HK-2 (cell line): ENCODE measurements at regions not wholly inside any gene's neighbourhood (a gene's known extent, or its start where the extent isn't known, plus 50 kb on each side); places are given as distances from the start of the nearest gene placed in this dataset.

Source experiments
- DNase-seq: peaks from one replicate; pipeline ENCODE4 v3.0.0-alpha.2; 2018; ENCODE audit not compliant: unreplicated experiment

- DNase-seq: peak; percentile 84
Measured at GRCh38 chr5:4879693-4880303, 260.3 kb upstream of the ADAMTS16 start.

GRCh38 chr5:4880304-4880741, 259.8 kb upstream of the ADAMTS16 start:
- DNase-seq: no peak

- DNase-seq: no peak
Measured at GRCh38 chr5:4881366-4882002, 258.6 kb upstream of the ADAMTS16 start.

GRCh38 chr5:4882186-4882585, 257.9 kb upstream of the ADAMTS16 start:
- no peak for DNase-seq

GRCh38 chr5:4883360-4883759, 256.8 kb upstream of the ADAMTS16 start:
- DNase-seq: no peak

DNA sequence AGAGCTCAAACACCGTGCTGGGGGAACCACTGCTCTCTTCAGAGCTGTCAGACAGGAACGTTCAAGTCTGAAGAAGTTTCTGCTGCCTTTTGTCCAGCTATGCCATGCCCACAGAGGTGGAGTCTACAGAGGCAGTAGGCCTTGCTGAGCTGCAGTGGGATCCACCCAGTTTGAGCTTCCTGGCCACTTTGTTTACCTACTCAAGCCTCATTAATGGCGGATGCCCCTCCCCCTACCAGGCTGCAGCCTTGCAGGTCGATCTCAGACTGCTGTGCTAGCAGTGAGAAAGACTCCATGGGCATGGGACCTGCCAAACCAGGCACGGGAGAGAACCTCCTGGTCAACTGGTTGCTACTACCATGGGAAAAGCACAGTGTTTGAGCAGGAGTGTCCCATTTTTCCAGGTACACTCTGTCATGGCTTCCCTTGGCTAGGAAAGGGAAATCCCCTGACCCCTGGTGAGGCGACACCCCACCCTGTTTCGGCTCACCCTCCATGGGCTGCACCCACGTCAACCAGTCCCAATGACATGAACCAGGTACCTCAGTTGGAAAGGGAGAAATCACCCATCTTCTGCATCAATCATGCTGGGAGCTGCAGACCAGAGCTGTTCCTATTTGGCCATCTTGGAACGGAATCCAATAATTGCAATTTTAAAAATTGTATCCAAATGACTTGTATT, 246.9 kb upstream of the ADAMTS16 start:
- DNase-seq: no peak

GRCh38 chr5:4896328-4896727, 243.8 kb upstream of the ADAMTS16 start:
- DNase-seq: no peak

DNA sequence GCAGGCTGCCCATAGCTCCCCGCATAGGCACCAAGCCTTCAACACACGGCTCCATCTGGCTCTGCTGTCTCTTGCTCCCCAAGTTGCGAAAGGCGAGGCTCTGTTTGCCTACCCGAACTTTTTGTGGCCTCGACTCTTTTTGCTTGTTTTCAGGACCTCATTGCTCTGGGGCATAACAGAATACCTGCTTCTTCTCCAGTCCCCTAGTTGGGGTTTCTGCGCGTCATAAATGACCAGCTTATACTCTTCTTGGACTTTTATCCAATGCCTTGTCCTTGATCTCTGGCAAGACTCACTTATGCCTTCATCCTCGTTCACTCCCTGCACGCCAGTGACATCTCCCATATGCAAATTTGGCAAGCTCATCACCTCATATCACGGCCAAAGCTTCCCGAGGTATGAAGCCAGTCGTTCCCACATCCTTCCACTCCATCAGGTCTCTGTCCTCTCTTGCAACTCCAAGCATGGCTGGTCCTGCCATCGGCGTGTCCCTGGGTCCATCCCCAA, 238.8 kb upstream of the ADAMTS16 start:
- no peak for DNase-seq

DNA sequence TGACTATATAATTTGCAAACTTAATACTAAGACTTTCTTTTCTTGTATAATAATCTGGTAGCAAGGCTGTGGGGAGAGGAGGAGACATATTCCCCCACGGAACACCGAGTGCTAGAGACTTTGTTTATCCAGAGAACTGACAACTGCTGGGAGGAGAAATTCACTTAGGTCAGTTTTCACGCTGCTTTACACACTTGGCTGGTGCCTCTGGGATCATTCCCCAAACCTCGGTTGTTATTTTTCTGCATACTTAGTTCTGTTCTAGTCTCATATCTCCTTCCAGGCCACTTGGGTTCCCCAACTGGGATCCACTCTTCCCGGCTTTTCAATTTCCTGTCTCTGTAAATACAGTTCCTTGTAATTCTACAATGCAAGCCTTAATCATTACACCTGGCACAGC, 238.2 kb upstream of the ADAMTS16 start:
- DNase-seq: no peak

DNA sequence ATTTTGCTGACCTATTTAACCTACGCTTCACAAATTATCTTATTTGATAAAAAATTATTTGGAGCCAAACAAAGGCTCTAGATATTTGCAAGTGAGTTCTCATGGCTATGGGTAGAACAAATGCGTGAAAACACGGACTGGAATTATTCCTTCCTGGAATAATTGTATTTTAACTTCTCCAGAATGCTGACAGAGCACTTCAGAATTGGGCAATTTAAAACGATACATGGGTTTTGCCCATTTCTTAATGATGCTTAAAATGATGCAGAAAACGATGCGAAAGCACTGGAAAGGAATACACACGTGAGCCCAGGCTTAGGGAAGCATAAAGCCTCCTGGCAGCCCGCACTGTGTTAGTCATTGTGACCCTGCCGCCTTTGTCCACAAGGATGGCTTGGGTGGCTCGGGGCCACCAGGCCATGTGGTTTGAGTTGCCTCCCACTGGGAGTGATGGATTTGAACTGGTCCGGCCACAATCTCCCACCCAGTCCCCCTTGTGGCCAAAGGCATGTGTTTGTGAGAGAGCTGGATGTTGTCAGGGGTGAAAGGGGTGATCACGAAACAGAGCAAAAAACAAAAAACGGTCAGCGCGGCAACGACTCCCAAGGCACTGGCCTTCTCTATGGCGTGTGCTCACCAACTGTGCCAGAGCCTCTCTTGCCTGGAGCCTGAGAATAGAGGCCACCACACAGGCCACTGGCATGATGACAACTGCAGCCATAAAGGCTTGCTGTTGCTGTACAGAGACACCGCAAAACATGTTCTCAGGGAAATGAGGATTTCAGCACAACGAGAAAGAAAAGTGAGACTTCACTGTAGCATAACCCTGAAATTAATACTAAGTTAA, 234.2 kb upstream of the ADAMTS16 start:
- no peak for DNase-seq

GRCh38 chr5:4906786-4907185, 233.3 kb upstream of the ADAMTS16 start:
- no peak for DNase-seq

GRCh38 chr5:4907571-4907970, 232.6 kb upstream of the ADAMTS16 start:
- no peak for DNase-seq

DNA sequence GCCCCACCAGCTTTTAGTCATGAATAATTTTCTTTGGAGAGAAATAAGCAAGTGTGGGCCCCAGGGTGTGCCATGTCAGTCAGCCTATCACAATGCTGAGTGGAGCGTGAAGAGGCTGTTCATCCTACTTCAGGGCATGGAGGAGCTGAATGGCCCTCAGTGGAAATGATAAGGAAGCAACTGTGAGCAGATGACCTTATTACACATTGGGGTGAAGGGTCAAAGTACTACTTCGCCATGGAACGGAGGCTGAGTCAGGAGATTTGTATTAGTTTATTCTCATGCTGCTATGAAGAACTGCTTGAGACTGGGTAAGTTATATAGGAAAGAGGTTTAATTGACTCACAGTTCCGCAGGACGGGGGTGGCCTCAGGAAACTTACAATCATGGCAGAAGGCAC, 231.0 kb upstream of the ADAMTS16 start:
- DNase-seq: no peak

DNA sequence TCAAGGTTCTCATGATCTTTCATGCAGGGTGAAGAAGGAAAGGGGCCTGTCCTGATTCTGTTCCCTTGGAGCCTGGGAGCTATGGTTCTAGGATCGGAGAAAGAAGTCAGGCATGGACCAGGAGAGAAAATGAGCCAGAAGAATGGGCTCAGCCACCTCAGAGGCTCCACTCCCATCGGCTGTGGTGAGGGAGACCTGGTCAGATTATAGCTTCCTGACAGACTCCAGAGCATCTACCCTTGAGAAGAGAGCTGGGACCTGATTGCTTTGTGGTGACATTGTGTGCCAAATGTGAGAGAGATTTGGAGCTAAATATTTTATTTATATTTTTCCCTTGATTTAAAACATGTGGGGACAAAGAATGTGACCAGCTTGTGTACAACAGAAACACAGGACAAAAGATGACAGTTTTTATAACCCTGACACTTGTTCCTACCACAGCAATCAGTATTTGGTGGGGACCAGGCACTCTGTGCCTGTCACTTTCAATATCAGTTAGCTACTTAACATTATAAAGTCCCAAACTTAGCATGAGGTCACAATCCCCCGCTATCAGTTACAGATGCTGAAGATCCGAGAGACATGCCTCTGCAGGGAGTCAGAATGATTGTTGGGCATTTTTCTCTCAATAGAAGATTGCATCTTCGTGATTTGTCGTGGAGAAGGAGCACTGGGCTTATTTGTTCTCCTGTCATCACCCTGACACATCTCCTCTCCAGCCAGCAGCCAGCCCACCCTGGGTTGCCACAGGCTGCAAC, 228.3 kb upstream of the ADAMTS16 start:
- no peak for DNase-seq

GRCh38 chr5:4921929-4922328, 218.2 kb upstream of the ADAMTS16 start:
- DNase-seq: no peak

GRCh38 chr5:4924577-4924976, 215.6 kb upstream of the ADAMTS16 start:
- DNase-seq: no peak

DNA sequence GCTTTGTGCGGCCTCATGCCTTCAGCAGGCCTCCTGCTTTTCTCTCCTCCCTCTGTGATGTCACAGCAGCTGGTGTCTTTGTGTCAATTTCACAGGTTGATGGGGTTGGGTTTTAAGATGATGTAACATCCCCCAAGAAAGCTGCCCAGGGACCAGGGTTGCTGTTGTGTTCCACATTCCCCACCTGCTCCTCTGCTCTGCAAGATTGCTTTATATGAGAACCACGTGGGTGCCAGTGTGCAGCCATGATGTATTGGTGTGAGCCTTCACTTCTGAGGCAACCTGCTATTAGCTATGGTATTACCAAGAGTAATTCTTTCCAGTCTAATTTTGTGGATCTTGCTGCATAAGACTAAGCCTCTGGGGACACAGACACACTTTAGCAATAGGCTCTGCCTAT, 213.0 kb upstream of the ADAMTS16 start:
- no peak for DNase-seq

DNA sequence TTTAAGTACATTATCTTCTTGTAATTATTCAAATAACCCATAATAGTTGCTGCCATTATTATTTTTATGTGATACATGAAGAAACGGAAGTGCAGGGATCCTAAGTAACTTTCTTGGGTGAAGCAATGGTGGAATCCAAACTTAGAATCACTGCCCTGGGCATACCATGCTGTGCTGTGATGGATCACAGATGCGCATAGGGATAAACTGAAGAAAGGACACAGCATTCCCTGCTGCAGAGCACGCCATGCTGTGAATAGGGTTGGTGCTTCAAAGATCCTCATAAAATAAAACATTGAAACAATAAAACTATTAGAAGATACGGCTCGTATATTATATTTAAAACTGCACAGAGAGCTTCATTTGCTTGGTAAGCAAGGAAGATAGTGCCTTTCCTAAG, 211.7 kb upstream of the ADAMTS16 start:
- DNase-seq: no peak

- DNase-seq: no peak
Measured at GRCh38 chr5:4929092-4929655, 211.0 kb upstream of the ADAMTS16 start.

DNA sequence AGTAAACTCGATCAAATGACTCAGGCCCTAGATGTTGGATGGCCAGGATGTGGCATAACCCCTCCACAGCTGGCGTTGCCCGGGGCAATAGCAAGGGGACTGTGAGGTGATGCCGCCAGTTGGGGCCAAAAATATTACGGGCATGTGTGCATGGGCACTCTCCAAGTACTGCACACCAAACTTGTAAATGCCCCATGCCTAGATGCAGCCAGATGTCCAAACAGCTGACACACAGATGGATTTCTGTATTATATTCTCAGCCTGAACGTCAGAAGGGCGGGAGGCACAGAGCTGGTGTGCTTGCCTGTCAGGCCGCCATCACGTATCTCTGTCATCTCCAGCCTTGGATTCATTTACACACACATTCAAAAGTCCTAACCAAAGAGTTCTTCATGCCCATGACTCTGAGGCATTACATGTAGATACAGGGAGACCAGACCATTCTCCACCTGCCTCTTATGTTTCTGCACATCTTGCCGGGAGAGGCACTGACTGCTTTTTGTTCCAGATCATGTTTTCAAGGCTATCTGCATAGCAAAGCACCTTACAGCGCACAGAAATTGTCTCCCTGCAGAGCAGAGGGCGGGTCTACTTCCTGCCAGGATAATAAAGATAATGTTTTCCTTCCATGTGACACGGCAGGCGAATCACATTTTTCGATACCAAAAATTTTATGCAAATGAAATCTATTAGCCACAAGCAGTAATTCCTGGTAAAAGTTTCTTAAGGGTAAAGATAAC, 200.9 kb upstream of the ADAMTS16 start:
- no peak for DNase-seq
